Breast epithelium (tissue), 4 donors: ENCODE measurements at regions not wholly inside any gene's neighbourhood (a gene's known extent, or its start where the extent isn't known, plus 50 kb on each side); places are given as distances from the start of the nearest gene placed in this dataset.

Experiments used
- DNase-seq, 2 donors: peaks; one replicate each; pipeline ENCODE4 v3.0.0-alpha.2; 2019; ENCODE audit warnings: low spot score in 2 of 2
- H3K27ac ChIP-seq, 2 donors: fragments of 200-600 bp; sonication (generic) in 1 of 2; one replicate each; pipeline ENCODE4 v1.5.1; 2016 to 2019; ENCODE audit warnings: mild to moderate bottlenecking in 1 of 2
- H3K27me3 ChIP-seq, 2 donors: fragments of 200-600 bp; sonication (generic) in 1 of 2; one replicate each; pipeline versions ENCODE4 v1.5.1 to v1.6.0; 2017 to 2019; ENCODE audit warnings: control low read depth in 1 of 2, mild to moderate bottlenecking in 1 of 2
- H3K36me3 ChIP-seq: fragments of 200-600 bp; one replicate; pipeline ENCODE4 v1.5.1; 2019
- H3K4me1 ChIP-seq, 2 donors: fragments of 200-600 bp; sonication (generic); one replicate each; pipeline ENCODE4 v1.5.1; 2016 to 2019; ENCODE audit warnings: control low read depth in 1 of 2
- H3K4me3 ChIP-seq, 3 donors: fragments of 200-600 bp; sonication (generic); 1 replicate in 2 of 3; 2 replicates in 1 of 3; pipeline ENCODE4 v1.5.1; 2016 to 2019; ENCODE audit warnings: mild to moderate bottlenecking in 3 of 3, moderate library complexity in 2 of 3
- H3K9me3 ChIP-seq, 2 donors: fragments of 200-600 bp; sonication (generic) in 1 of 2; one replicate each; pipeline ENCODE4 v1.5.1; 2016 to 2019; ENCODE audit warnings: control low read depth in 1 of 2
- POLR2A ChIP-seq: fragments of 450-650 bp; IDR thresholded peaks from one replicate; pipeline ENCODE4 v1.6.1; 2016; ENCODE audit warnings: antibody characterized with exemption, mild to moderate bottlenecking, moderate library complexity
- POLR2AphosphoS5 ChIP-seq, 3 donors: sonication (generic); formaldehyde crosslinking; IDR thresholded peaks; one replicate each; pipeline ENCODE4 v1.6.1; 2017; ENCODE audit warnings: antibody characterized with exemption in 3 of 3
- intact Hi-C: fragments of 100-400 bp; cut with DNase I; formaldehyde crosslinking; loops from one replicate; pipeline ENCODE4 v1.15.1; 2023; ENCODE audit warnings: low total_unique reads
- TF ChIP-seq, protein P1 (sequence below), 3 donors: fragments of 450-650 bp; IDR thresholded peaks; one replicate each; pipeline ENCODE4 v1.5.1; 2016 to 2017; ENCODE audit warnings: antibody characterized with exemption in 3 of 3, mild to moderate bottlenecking in 3 of 3, moderate library complexity in 3 of 3

DNA sequence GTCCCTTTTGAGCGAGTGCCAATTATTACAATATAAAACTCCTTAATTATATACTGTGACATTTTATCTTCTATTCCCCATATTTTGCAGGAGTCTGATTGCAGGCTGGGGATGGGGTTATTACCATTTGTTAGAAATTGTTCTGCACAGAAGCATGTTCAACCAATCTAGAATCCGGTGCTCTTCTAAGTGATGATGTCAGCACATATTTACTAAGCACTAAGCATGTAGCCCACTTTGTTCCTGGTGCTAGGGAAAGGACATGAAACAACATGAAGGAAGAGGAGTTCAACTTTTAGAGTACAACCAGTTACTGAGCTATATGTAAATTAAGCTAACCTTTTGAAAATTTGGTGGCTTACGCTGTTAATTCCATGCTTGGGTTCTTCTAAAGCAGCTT, 52.8 kb upstream of the IL1RAPL2 start:
- no peak for DNase-seq
- intact Hi-C loops, result loop anchor here (5.0 kb wide), 1 partner anchor 354 kb away; no protein-coding TSS in a partner anchor
- no peaks in the 10 kb centered on the region for H3K36me3 ChIP-seq
- no peaks in the 10 kb centered on the region for H3K4me1 ChIP-seq
- TF ChIP-seq POLR2A (no peak), POLR2AphosphoS5 (IDR thresholded peaks at IDR 0.05) (no peak)
- TF ChIP-seq, protein P1, sequence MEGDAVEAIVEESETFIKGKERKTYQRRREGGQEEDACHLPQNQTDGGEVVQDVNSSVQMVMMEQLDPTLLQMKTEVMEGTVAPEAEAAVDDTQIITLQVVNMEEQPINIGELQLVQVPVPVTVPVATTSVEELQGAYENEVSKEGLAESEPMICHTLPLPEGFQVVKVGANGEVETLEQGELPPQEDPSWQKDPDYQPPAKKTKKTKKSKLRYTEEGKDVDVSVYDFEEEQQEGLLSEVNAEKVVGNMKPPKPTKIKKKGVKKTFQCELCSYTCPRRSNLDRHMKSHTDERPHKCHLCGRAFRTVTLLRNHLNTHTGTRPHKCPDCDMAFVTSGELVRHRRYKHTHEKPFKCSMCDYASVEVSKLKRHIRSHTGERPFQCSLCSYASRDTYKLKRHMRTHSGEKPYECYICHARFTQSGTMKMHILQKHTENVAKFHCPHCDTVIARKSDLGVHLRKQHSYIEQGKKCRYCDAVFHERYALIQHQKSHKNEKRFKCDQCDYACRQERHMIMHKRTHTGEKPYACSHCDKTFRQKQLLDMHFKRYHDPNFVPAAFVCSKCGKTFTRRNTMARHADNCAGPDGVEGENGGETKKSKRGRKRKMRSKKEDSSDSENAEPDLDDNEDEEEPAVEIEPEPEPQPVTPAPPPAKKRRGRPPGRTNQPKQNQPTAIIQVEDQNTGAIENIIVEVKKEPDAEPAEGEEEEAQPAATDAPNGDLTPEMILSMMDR (IDR thresholded peaks at IDR 0.05), result no peak
- H3K27me3 ChIP-seq, result peaks cover 0 to 25% of the 10 kb centered on the region in 2 donors
- H3K27ac ChIP-seq, result no peak overlapping the region
- no peak overlapping the region for H3K4me3 ChIP-seq
- H3K9me3 ChIP-seq, result peaks cover 2 to 6% of the 10 kb centered on the region in 2 donors

DNA sequence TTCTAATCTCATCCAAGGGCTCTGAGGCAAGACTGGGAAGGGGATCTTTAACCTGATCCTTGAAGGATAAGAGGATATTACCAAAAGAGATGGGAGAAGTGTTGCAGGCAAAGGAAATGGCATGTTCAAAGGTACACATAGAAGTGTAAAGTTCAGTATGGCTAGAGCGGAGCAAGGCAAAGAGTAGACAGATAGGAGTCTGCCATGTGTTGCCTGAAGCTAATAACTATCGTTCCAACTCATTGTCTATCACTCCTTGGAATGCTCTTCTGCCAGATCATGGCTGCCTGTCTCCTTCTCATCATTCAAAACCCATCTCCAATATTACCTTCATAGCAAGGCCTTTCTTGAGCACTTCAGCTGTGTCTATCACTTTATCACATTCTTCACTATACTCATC, 55.2 kb upstream of the IL1RAPL2 start:
- no peak overlapping the region for H3K27ac ChIP-seq
- intact Hi-C loops, result loop anchor here (5.0 kb wide), 1 partner anchor 356 kb away; no protein-coding TSS in a partner anchor
- H3K9me3 ChIP-seq, result peaks cover 2 to 6% of the 10 kb centered on the region in 2 donors
- TF ChIP-seq POLR2AphosphoS5 (IDR thresholded peaks at IDR 0.05) (no peak), POLR2A (no peak)
- TF ChIP-seq, protein P1 (IDR thresholded peaks at IDR 0.05), result no peak
- H3K36me3 ChIP-seq, result no peaks in the 10 kb centered on the region
- H3K4me3 ChIP-seq, result no peak overlapping the region
- DNase-seq, result no peak
- peaks cover 0 to 25% of the 10 kb centered on the region in 2 donors for H3K27me3 ChIP-seq
- H3K4me1 ChIP-seq, result no peaks in the 10 kb centered on the region

DNA sequence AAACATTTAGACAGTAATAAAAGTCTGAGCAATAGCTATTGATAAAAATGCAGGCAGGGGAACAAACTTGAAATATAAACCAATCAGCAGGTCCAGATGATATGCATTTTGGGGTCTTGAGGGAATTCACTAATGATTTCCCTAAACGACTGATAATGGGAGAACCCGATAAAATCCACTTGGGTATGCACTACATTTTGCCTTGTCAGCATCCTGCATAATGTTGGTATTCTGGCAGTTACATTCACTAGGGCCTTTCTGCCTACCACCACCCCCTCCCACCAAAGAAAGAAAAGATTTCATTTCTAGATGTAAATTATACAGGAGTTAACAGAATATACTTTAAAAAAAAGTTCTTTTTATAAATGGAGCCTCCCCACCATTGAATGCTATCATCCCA, 63.5 kb upstream of the IL1RAPL2 start:
- intact Hi-C loops, result no loop called here
- no peak for DNase-seq
- Histone ChIP-seq H3K27me3 (peaks cover 0 to 38% of the 10 kb centered on the region in 2 donors), H3K9me3 (no peaks in the 10 kb centered on the region), H3K36me3 (no peaks in the 10 kb centered on the region), H3K4me3 (no peak overlapping the region), H3K27ac (no peak overlapping the region), H3K4me1 (no peaks in the 10 kb centered on the region)
- TF ChIP-seq, protein P1 (IDR thresholded peaks at IDR 0.05), result no peak
- TF ChIP-seq POLR2A (no peak), POLR2AphosphoS5 (IDR thresholded peaks at IDR 0.05) (no peak)

DNA sequence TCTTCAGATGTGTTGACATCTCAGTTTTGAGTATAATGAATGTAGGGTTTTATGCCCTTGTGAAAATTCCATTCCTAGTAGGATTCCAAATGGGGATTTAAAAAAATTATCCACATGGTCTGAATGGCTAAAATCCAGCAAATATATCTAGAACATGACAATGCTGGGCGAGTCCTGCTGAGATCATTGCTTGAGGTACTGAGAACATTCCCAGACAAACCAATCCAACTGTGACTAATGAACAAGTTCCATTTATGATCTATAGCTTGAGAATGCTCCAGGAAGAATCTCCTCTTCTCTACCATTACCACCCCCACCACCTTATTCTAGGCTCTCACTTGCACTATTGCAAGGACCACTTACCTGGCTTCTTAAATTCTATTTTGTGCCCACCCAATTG, 77.2 kb upstream of the IL1RAPL2 start:
- no peak for DNase-seq
- no peak overlapping the region for H3K27ac ChIP-seq
- no peak overlapping the region for H3K4me3 ChIP-seq
- peaks cover 0 to 58% of the 10 kb centered on the region in 2 donors for H3K27me3 ChIP-seq
- no peaks in the 10 kb centered on the region for H3K4me1 ChIP-seq
- H3K36me3 ChIP-seq, result no peaks in the 10 kb centered on the region
- intact Hi-C loops, result no loop called here
- H3K9me3 ChIP-seq, result no peaks in the 10 kb centered on the region
- TF ChIP-seq POLR2AphosphoS5 (IDR thresholded peaks at IDR 0.05) (no peak), POLR2A (no peak)
- TF ChIP-seq, protein P1 (IDR thresholded peaks at IDR 0.05), result no peak

DNA sequence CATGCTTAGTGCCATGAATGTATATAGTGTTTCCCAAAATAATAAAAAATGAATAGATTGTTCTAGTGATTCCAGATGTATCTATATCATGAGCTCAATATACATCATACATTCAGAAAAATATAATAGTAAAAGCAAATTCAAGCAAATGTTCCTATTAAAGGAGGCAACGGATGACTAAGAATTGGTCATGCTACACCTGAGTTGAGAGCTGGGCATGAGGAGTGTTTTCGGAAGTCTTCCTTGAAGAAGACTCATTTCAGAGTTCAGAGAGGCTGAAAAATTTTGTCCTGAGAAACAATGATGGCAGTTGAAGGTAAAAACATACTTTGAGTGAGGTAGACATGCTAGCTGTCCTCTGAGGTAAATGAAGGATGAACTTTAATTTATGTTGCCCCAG, 79.3 kb upstream of the IL1RAPL2 start:
- Histone ChIP-seq H3K4me3 (no peak overlapping the region), H3K27ac (no peak overlapping the region), H3K4me1 (no peaks in the 10 kb centered on the region), H3K36me3 (no peaks in the 10 kb centered on the region), H3K9me3 (no peaks in the 10 kb centered on the region), H3K27me3 (peaks cover 0 to 44% of the 10 kb centered on the region in 2 donors)
- DNase-seq, result no peak
- TF ChIP-seq, protein P1 (IDR thresholded peaks at IDR 0.05), result no peak
- no peak for TF ChIP-seq POLR2AphosphoS5 (IDR thresholded peaks at IDR 0.05)
- no peak for TF ChIP-seq POLR2A
- intact Hi-C loops, result no loop called here
